HG02852 (cell line): ENCODE measurements at regions not wholly inside any gene's neighbourhood (a gene's known extent, or its start where the extent isn't known, plus 50 kb on each side); places are given as distances from the start of the nearest gene placed in this dataset.
A peak's percentile ranks its signal among the peaks of the same experiment; 100 is the strongest.
"Not testable (repeated sequence)": the region's sequence is repeated elsewhere in the genome, so short reads cannot be mapped to it uniquely, and the experiment has no call there.

ENCODE experiments used
- ATAC-seq: cut with Tn5 transposase; IDR thresholded peaks from one replicate; pipeline ENCODE4 v1.9.1; 2021; ENCODE audit warnings: mild to moderate bottlenecking, moderate library complexity; ENCODE audit not compliant: unreplicated experiment

DNA sequence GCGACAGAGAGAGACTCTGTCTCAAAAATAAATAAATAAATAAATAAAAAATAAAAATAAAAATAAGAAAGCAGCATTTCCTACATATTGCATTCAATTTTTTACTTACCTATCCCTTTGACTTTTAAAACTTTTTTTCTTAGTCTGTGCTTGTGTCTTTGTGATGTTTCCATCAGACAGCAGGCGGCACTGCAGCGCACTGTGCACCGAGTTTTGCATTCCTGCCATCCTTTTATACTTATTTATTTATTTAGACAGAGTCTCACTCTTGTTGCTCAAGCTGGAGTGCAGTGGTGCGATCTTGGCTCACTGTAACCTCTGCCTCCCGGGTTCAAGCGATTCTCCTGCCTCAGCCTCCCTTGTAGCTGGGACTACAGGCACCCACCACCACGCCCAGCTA is 203.9 kb downstream of the SPATA31A1 start:
- ATAC-seq = not testable (repeated sequence)

DNA sequence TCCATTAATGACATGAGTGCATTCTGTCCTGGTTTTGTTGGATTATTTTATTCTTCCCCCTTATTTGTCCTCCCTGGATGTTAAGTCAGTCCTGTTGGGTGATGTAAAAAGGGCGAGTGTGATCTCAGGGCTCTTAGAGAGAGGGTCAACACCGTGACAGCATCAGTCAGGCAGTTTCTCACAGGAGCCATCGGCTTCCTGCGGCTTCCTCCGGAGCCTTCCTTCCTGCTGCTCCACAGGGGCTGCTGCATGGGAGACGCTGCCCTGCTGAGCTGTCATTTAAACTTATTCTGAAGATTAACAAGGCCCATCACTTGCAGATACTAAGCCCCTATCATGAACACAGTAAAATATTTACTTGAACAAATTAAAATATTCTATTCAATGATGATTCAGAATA is 211.3 kb downstream of the SPATA31A1 start:
- not testable (repeated sequence) for ATAC-seq

DNA sequence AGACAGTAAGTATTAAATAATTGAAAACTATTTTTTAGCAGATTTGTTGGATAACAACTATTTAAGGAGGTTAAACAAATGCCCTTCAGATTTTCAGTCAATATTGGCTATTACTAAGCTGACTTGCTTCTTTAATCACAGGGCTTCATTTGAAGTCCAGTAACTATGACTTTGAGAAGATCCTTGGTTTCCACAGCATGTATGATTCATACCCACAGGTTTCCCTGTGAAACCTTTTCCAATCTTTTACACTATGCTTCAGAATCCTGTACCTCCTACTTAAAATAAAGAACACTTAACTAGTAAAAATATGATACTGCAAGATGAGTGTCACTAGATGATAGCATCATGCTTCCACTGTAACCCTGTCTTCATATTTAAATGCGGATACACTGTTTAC is 211.9 kb downstream of the SPATA31A1 start:
- ATAC-seq = not testable (repeated sequence)

DNA sequence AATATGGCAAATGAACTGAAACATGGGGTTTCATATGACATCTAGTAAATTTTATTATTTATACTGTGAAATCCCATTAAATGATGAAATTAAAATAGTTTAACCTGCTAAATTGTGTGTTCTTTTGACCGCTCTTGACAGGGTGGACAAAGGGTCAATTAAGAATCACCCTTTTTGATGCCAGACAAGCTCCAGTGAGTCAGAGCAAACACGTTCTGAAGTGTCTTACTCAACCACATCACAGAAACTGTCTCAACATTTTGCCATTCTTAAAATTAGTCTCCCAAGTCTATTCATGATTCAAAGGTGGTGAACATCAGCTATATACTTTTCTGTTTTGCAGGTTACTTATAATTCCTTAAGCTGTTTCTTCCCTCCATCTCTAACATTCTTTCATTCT is 213.4 kb downstream of the SPATA31A1 start:
- ATAC-seq = not testable (repeated sequence)

DNA sequence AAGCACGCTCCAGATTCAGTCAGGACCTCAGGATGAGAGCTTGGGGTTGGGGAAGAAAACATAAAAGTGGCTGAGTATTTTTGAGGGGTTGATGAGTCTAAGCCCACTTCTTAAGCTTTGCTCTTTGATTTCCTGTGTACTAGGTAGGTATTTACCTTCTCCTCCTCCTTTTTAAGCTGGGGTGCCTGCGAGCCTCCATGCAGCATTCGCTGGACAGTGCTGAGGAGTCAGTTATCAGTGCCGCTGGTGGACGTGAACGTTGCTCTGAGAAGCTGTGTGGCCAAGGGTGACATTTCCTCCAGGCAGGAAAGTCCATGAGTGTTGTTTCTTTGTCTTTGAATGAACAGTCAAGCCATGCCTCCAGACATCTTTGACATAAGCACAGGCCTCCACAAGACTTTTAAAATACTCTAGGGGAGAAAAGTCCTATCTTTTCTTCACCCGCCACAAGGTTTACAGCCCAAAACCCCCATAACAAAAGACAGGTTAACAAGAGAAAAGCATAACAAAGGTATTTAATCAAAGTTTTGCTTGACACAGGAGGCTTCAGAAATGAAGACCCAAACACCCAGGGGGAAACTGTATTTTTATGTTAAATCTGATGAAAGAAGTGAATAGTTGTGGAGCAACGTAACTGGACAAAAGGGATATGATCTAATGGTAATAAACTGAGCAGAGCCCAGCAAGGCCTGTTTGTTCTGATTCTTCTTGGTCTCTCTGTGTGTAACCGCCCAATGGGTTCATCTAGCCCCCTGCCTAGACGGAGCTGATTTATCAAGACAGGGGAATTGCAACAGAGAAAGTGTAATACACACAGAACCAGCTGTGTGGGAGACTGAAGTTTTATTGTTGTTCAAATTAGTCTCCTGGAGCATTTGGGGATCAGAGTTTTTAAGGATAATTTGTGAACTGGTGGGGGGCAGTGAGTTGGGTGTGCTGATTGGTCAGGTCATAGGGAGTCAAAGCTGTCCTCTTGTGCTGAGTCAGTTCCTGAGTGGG is 217.9 kb downstream of the SPATA31A1 start:
- not testable (repeated sequence) for ATAC-seq

DNA sequence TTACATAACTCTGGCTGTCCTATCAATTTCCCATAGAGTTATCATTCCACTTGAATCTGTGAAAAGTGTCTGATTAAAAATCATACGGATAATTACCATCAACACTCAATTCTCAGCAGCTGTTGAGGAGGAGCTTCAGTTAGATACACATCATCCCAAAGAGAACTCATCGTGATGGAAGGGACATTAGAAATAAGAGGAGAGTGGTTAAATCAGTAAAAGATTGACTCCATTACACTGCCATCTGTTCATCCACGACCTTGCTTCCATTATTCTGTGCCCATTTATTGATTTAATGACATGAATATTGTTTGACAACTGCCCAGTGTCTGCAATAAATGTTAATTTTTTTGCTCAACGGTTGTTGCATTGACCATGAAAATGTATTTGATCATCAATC is 223.5 kb downstream of the SPATA31A1 start:
- not testable (repeated sequence) for ATAC-seq

DNA sequence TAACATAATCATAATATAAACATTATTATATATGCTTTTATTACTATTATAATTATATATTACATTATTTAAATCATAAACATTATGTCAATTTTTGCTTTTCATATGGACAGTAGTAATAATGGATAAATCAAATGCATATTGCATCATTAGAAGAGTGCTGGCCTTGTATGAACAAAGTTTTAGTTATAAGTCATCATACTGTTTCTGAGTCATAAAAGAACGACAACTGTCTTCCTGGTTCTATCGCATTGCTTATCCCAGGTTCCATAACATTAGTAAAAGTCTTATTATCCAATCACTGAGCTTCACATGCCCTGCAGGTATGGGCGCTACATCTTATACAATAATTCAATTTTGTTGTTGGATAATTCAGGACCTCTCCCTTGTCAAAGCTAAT is 225.8 kb downstream of the SPATA31A1 start:
- not testable (repeated sequence) for ATAC-seq

DNA sequence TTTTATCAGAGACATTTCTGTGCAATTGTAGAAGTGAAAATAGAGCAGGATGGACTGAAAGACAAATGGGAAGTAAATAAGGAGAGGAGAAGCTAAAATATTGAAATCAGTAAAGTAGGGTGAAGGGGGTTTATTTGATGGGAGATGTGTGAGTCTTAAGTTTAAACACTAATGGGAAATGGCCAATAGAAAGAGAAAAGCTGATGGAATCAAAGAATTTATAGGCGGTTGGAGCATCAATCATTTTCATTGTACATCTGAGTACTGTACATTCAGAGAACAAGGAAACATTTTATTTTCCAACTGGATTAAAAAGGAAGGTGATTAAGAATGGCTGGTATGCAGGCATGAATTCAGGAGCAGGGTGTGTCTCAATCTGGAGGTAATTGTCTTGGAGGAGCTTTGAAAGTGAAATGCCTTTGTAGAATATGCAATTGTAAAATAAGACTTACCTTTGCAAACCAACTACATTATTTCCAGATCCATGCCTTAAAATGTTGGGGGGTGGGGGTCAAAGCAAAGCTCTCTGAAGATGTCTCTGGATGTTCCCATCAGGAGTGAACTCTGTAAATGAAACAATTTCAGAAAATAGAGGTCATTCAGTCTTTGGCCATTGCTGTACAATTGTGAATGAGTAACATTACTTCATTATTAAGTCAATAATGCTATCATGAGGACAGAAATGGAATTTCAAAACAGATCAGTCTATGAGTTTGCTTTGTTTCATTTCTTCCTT is 227.4 kb downstream of the SPATA31A1 start:
- ATAC-seq = not testable (repeated sequence)

DNA sequence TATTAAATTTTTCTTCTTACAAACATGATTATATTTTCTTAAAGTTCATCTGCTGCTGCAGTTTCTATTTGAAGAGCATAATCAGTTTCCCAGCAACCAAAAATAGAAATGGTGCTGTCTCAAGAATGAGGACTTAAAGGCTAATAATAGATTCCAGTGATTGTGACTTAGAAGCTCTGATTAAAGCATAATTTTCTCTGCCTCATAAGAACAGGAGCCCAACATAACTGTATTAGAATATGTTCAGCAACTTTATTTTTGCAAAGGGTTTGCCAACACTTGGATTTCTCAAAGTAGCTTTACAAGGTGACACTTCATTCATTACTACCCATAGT is 227.9 kb downstream of the SPATA31A1 start:
- ATAC-seq = not testable (repeated sequence)

DNA sequence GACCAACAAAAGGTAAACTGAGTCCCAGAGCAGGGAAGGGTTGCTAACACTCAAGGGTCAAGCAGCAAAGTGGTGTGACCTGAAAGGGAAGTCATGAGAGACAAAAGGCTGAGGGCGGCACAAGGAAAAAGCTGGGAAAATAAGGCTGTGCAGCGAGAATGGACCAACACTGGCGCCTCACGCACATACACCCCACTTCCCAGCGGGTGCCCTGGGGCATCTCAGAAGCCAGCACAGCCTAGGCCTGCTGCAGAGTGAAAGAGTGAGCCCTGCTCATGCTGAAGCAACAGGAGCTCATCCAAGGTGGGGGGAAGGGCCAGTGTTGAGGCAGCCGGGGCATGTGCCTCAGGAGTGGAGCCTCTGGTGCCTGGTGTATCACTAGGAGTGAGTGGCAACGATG is 229.8 kb downstream of the SPATA31A1 start:
- ATAC-seq = not testable (repeated sequence)

DNA sequence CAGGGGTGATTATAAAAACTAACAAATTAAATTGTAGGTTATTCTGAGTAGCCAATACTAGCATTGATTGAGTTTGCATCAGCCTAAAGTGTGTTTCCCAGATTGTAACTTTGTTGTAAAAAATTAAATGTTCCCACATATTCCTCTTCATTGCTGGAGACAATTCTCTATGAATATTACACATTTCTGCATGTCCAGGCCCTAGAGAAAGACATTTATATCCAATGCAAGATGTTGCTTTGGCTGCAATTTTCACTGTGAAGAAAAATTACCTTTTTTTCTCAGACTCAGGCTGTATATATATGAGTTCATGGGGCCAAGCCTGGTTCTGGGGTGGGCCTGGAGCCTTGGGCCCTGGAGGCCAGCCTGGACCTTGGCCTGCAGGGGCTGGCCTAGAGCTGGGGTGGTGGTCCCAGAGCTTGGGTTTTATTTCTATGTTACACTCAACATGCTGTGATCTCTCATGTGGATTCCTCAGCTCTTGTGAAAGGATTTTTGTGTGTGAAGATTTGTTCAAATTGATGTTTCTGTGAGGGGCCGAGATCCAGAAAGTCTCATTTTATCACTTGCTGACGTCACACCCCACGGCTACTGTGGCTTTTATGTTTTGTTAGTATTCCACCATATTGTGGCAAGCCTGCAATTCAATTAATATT is 232.5 kb downstream of the SPATA31A1 start:
- ATAC-seq = no peak

DNA sequence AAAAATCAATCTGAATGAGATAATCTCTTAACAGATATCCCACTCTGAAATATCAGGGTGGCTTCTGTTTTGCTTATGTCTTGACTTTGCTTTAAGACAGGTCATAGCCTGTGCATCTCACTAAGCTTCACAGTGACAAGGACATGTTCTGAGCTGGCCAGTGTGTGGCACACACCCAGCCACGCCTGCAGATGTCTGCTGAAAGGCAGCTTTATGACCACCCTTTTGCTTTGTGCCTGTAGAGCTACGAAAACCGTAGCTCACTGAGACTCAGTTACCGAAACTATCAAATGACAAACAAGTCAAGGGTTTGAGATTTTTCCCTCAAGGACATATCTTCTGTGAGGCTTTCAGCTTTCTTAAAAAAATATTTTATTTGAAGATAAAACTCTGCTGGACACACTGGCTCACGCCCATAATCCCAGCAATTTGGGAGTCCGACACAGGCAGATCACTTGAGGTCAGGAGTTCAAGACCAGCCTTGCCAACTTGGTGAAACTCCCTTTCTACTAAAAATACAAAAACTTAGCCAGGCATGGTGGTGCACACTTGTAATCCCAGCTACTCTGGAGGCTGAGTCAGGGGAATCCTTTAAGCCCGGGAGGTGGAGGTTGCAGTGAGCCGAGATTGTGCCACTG is 233.2 kb downstream of the SPATA31A1 start:
- no peak for ATAC-seq

DNA sequence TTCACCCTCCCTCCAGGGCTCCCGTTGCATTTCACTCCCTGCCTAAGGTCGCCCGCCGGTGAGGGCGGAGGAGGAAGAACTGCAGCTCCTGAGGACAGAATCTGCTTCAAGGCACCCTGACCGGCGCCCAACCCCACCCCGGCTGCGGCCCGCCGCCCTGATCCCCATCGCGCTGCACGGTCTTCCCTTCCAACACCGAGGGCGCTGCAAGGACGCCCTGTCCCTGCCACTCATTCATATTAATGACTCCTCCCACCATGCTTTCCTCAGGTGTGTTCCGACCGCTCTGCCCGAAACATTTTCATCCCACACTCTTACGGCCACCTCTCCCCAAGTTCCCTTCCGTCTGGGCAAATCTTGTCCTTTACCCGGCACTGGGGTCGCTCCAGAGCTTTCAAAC is 248.6 kb downstream of the SPATA31A1 start:
- not testable (repeated sequence) for ATAC-seq

DNA sequence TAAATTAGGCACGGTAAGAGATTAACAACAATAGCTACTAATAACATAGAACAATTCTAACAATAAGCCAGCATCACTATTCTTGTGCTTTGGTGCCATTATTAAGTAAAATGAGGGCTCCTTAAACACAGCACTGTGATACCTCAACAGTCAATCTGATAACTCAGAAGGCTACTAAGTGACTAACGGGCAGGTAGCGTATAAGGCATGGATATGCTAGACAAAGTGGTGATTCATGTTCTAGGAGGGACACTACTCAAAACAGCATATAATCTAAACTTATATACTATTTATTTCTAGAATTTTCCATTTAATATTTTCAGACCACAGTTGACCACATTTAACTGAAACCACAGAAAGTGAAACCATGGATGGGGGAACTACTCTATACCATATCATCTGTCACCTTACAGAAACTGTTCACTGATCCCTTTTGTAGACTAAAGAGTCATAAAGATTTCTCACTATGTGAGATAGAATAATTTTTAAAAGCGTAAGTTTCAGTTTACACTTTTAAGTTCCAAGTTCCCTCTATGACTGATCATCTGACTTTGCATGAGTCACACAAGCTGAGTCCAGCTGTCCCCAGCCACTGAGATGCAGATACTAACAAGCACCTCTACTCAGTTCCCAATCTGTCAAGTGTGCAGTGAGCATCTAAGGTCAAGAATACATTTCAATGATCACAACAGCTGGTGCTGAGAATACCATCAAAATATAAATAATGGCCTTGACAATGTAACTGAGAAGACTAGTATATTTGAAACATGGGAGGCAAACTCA is 256.2 kb downstream of the SPATA31A1 start:
- ATAC-seq = peak; percentile 96

DNA sequence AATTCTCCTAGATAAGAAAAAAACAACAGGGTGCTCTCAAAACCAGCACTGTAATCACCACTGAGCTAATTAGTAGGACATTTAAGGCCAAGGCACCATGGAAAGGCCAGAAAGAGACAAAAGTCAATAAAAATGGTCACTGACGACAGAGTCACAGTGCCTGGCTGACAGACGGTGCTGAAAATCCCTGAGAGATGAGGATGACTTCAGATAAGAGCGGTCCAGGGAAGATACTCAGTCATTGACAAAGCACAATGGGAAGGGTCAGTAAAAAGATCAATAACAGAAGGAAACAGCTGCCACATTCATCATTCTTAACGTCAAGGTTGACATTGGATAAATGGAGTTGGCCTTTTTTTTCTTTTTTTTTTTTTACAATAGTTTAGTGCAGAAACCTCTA is 261.0 kb downstream of the SPATA31A1 start:
- ATAC-seq = not testable (repeated sequence)

DNA sequence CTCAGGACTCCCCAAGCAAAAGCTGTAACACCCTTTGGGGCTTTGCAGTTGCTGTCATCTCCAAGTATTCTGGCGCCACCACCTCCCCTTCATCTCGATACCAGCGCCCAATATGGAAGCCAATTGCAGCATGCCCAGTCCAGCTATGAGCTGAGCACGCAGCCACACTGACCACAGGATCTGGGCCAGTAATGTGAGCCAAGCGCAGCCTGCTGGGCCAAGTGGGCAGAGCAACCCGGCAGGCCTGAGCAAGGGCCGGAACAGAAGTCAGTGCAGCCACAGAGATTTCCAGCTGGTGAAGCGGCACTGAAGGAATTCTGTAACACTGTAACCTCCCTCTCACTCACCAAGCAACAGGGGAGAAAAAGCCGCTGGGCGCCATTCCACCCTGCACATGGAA is 268.6 kb downstream of the SPATA31A1 start:
- ATAC-seq = not testable (repeated sequence)

DNA sequence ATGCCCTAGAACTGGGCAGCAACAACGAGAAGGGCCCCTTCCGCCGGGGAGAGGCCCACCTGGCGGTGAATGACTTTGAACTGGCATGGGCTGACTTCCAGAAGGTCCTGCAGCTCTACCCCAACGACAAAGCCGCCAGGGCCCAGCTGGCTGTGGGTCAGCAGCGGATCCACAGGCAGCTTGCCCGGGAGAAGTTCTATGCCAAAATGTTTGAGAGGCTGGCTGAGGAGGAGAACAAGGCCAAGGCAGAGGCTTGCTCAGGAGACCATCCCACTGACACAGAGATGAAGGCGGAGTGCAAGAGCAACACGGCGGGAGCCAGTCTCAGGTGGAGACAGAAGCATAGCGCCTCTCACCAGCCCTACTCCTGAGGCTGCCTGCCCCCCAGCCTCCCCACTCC is 276.6 kb downstream of the SPATA31A1 start:
- not testable (repeated sequence) for ATAC-seq

DNA sequence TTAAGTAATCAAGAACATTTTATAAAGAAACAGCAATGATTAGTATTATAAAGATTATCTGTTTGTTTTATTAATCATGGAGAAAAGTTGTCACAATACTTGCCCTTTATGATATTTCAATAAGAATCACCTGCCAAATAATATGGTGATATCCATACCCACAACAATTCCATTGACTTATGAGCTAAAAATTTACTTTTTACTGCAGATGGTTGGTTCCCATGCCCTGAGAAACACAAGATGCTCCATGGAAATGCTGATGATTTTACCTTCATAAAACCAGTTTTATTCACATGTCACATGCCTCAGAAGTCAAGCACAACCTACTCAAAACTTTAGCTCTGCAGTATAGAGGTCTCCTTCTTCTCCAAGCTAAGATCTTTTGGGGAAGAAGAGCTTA is 293.6 kb downstream of the SPATA31A1 start:
- ATAC-seq = not testable (repeated sequence)

DNA sequence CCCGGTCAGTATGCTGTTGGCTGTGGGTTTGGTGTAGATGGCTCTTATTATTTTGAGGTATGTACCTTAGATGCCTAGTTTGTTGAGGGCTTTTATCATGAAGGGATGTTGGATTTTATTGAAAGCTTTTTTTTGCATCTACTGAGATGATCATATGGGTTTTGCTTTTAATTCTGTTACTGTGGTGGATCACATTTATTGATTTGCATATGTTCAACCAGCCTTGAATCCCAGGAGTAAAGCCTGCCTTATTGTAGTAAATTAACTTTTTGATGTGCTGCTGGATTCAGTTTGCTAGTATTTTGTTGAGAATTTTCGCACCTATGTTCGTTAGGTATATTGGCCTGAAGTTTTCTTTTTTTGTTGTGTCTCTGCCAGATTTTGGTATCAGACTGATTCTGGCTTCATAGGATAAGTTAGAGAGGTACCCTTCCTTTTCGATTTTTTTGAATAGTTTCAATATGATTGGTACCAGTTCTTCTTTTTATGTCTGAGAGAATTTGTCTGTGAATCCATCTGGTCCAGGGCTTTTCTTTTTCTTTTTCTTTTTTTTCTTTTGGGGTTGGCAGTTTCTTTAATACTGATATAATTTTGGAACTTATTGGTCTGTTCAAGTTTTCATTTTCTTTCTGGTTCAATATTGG is 301.6 kb downstream of the SPATA31A1 start:
- ATAC-seq = peak; percentile 87

DNA sequence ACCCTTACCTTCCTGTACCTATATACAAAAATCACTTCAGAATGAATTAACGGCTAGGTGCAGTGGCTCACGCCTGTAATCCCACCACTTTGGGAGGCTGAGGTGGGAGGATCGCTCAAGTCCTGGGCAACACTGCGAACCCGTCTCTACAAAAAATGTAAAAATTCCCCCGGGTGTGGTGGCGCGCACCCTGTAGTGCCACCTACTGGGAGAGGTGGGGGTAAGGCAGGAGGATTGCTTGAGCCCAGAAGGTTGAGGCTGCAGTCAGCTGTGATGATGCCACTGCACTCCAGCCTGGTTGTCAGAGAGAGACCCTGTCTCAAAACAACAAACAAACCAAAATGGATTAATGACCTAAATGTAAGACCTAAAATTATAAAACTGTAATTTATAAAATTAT is 307.6 kb downstream of the SPATA31A1 start:
- ATAC-seq = peak; percentile 37
